GM20000 (cell line): ENCODE measurements at regions not wholly inside any gene's neighbourhood (a gene's known extent, or its start where the extent isn't known, plus 50 kb on each side); places are given as distances from the start of the nearest gene placed in this dataset.
A peak's percentile ranks its signal among the peaks of the same experiment; 100 is the strongest.
"Not testable (repeated sequence)": the region's sequence is repeated elsewhere in the genome, so short reads cannot be mapped to it uniquely, and the experiment has no call there.

Source experiments
- DNase-seq: peaks from one replicate; pipeline ENCODE4 v3.0.0; 2012; ENCODE audit warnings: low spot score
- CTCF ChIP-seq: IDR thresholded peaks from 2 replicates; pipeline ENCODE4 v1.5.1; 2012; ENCODE audit warnings: mild to moderate bottlenecking, control low read depth; ENCODE audit errors: extremely low read depth, missing control alignments

DNA sequence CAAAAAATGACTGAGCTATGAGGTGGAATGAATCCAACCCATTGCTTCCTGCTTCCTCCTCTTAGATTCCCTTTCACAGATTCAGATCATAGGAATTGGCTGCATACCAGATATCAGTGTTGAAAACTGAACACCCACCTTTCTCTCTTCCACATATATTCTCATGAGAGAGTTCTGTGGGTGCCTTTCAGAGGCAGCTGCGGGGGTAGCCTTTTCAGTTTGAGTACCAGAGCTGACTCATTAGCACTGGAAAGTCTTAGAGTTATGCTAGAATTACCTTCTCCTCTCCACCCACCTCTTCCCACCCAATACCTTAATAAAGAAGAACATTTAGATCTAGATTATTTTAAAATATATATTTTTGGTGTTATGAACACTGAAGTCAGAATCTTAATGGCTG lies 495.4 kb upstream of the SEL1L start:
- no peak for TF ChIP-seq CTCF
- peak; percentile 7 for DNase-seq

DNA sequence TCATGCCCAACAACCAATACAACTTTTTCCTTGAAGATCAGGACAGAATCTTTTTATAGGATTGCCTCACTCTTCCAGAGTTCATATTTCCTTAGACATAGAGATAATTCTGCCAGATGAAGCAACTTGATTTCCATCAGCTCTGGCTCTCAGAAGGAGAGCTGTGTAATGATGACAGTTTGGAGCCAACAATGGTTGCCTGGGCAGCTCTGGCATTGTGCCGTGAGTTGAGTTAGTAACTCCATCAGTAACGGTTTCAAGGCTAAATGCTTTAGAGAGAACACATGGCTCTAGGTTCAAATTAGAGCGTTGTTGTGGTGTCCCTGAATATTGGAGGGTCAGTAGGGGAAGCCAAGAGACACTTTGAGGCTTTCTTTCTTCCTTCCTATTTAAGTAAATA lies 501.7 kb upstream of the SEL1L start:
- no peak for TF ChIP-seq CTCF
- DNase-seq = no peak

- not testable (repeated sequence) for DNase-seq
Observed at GRCh38 chr14:82038066-82038465, 504.4 kb upstream of the SEL1L start.

- no peak for DNase-seq
Observed at GRCh38 chr14:82045339-82045738, 511.7 kb upstream of the SEL1L start.

DNA sequence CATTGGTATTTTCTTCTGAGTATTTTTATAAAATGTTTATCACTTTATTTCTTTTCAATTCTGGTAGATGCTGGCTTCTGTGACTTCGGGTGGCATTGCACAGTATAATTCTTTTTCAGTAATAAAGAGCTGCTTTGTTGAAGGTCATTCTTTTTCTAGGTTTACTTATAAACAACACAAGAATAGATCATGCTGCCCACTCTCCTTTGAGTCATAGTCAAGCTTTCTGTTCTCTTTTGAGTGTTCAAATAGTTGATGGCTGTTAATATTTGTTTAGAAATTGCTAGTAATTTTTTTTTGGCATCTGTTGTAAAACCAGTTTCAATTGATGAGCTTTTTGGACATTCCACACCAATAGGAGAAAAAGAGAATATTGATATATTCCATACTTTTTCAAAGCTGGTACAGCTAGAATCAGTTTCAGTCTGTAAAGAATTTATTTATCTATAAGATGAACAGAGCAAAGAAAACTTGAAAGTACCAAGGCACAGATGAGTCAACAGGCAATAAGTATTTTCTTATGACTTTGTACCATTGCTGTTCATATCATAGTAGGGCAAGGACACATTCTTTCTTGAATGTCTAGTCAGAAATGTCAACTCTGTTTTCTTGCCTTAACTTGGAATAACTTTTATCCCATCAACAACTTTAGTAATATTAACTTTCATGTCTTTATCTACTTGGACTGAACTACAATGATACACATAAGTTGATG lies 513.0 kb upstream of the SEL1L start:
- DNase-seq = peak; percentile 8
- TF ChIP-seq CTCF = no peak

More at GRCh38 chr14:82045339-82045738, 511.7 kb upstream of the SEL1L start:
- no peak for TF ChIP-seq CTCF

GRCh38 chr14:82047777-82048470 lies 514.3 kb upstream of the SEL1L start:
- no peak for TF ChIP-seq CTCF
- no peak for DNase-seq

DNA sequence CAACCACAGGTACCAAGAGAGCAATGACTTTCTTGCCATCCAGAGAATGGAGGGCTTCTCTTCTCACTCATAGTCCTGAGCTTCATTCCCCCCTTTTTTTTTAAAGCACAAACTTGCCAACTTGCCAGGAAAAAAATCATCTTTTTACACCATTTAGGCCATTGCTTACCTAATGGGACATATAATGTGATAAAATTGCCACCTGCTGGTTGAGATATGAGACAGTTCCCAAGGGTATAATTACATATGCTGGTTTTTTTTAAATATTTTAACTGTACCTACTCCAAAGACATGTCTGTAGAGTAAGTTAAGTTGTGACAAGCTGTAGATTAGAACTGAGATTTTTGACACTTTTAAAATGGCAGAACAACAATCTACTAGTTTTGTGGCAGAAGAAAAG lies 519.1 kb upstream of the SEL1L start:
- DNase-seq = no peak
- no peak for TF ChIP-seq CTCF
